ENCODE measurements at regions not wholly inside any gene's neighbourhood (a gene's known extent, or its start where the extent isn't known, plus 50 kb on each side); places are given as distances from the start of the nearest gene placed in this dataset.

DNA sequence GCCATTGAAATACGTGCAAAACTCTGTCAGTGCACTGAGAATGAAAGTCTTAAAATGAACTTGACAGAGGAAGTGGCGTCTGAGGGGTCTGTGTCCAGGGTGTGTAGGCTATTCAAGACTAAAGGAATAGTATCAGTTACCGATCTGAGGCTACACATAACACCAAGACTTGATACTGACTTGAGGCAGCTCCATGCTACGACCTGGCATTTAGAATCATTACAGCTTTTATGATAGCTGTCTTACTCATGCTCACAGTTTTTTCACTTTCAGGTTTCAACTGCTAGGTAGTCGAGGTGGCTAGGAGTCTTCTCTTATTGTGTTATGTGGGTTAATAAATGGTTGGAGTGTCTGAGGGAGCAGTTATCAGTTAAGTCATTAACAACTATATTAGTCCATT is 92.8 kb upstream of the SLCO6A1 start:
- TF ChIP-seq, protein P1, sequence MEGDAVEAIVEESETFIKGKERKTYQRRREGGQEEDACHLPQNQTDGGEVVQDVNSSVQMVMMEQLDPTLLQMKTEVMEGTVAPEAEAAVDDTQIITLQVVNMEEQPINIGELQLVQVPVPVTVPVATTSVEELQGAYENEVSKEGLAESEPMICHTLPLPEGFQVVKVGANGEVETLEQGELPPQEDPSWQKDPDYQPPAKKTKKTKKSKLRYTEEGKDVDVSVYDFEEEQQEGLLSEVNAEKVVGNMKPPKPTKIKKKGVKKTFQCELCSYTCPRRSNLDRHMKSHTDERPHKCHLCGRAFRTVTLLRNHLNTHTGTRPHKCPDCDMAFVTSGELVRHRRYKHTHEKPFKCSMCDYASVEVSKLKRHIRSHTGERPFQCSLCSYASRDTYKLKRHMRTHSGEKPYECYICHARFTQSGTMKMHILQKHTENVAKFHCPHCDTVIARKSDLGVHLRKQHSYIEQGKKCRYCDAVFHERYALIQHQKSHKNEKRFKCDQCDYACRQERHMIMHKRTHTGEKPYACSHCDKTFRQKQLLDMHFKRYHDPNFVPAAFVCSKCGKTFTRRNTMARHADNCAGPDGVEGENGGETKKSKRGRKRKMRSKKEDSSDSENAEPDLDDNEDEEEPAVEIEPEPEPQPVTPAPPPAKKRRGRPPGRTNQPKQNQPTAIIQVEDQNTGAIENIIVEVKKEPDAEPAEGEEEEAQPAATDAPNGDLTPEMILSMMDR (IDR thresholded peaks at IDR 0.05), result no peak
- no peak for TF ChIP-seq POLR2A (IDR thresholded peaks at IDR 0.05)
